ENCODE measurements at regions not wholly inside any gene's neighbourhood (a gene's known extent, or its start where the extent isn't known, plus 50 kb on each side); places are given as distances from the start of the nearest gene placed in this dataset.

DNA sequence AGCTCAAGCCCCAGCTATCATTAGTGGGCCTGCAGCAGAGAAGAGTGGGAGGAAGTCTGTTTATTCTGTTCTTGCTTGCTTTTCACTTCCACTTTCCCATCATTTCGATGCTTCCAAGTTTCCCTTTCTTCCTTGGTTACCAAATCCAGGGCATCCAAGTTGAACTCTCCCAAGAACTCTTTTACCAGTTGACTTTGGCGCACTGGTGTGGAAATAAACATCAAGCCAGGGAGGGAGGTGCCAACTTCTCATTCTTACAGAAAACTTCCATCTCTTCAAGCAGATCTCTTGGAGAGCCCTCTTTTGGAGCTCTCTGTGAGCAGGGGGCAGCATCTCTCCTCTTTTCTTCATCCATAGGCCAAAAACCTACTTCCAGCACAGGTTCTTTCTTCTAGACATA lies 85.7 kb upstream of the RGS17 start:
- ATAC-seq (no peak), DNase-seq (no peak)
- intact Hi-C loops (cut with DNase I, micrococcal nuclease), result no loop called here

DNA sequence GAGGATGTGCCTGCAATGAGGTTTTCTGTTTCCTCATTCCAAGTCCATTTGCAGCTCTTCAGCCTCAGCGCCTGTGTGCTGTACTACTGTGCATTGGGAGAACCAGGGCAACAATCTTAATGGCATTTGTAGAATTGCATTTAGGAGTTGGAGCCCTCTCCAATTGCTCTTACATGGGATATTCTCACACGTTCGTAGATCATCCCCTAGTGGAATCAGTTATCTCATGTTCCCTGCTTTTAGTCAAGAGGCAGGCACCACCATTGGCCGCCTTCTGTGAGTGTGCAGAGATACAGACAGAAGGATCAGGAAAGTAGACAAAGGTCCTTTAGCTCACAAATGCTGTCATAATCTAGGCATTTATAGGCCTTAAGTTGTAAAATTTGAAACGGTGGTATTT lies 84.2 kb upstream of the RGS17 start:
- DNase-seq (no peak), ATAC-seq (no peak)
- intact Hi-C loops (cut with DNase I, micrococcal nuclease), result no loop called here

DNA sequence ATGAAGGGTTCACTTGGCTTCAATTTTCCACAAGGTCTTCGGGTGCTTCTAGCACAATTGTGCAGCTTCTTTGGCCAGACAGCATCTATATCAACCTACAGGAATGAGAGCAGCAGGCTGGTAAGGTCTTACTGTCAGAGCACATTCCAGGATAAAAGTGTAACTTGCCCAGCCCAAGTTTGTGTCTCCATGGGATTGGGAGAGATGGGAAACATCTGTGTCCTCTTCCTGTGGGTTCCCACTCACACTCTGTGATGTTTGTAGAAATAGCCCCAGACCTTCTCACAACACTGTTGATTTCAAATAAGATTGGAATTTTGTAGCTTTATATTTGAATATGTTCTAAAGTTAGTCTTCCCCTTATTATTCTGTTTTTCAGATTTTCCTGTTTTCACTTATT lies 83.4 kb upstream of the RGS17 start:
- intact Hi-C loops (cut with DNase I, micrococcal nuclease), result no loop called here
- DNase-seq, result no peak
- no peak for ATAC-seq

DNA sequence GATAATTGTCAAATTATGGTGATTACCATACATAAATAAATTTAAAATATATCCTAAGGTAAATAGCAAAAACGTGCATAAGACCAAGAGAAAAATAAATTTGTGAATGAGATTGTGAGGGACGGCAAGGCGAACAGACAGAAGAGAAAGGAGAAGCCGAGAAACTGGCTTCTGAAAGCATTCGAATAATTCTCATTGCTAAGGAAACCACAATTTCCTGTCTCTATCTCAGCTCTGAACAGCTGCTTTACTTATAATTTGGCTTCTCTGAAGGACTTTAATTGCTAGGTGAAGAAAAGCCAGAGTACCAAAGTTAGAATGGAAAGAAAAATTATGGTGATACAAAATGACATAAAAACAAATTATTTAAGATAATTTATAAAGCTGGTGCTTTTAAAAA lies 79.0 kb upstream of the RGS17 start:
- ATAC-seq, result no peak
- no peak for DNase-seq
- intact Hi-C loops (cut with DNase I, micrococcal nuclease), result no loop called here

DNA sequence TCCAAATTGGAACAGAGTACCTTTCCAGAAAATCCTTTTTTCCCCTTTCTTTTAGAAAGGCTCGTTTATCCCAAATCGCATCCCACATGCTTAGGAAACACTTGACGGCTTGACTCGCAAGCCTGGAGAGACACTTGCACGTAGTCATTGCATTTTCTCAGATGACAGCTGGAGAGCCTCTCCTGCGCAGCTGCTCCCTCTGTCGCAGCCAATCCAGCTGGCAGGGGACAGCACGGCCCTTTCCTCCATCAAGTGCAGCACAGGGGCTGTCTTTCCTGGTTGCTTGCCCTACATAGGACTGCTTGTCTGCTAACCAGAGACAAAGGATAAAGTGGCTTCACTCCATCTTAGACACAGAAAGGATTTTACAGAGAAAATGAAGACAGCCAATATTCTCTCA lies 77.6 kb upstream of the RGS17 start:
- intact Hi-C loops (cut with DNase I, micrococcal nuclease), result no loop called here
- DNase-seq (peak in 1 of 2 donors; percentile 3), ATAC-seq (no peak)

DNA sequence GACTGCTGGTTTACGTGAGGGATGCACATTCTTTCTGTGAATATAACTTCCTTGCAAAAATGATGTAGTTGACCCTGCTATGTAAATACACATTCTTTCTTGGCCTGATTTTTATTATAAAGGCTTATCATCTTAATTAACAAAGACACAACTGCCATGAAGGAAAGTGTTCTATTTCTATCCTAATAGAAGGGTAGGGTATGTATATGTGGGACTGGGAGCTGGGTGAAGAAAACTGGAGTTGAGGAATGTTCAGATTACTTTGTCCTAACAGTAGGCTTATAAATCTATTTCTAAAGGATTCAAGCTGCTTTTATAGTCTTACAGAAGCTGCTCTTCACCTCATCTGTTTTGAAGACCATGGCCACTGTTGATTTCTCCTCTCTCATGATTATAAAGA lies 76.5 kb upstream of the RGS17 start:
- intact Hi-C loops (cut with DNase I, micrococcal nuclease), result no loop called here
- ATAC-seq, result no peak
- DNase-seq, result no peak

DNA sequence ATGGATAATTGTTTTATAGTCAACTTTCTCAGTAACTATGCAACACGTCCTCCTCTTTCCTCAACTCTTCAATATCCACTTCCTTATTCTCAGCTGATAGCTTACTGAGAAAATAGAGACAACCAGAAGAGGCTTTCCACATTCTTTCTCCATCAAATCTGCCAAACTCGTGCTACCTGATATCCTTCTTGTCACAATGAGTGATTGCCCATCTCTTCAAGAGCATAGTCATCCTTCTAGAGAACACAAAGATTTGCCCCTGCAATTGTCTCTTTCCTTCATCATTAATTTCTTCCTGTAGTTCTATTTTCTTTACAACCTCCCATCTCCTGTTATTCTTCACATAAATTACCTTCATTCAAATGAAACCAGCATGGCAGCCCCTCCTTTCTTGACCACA lies 75.9 kb upstream of the RGS17 start:
- ATAC-seq (no peak), DNase-seq (no peak)
- intact Hi-C loops (cut with DNase I, micrococcal nuclease), result no loop called here

- intact Hi-C loops (cut with DNase I, micrococcal nuclease), result no loop called here
- DNase-seq (no peak), ATAC-seq (no peak)
Observed at GRCh38 chr6:153192943-153193885, 62.1 kb upstream of the RGS17 start.

GRCh38 chr6:153183925-153184324 lies 52.8 kb upstream of the RGS17 start:
- ATAC-seq, result no peak
- intact Hi-C loops (cut with DNase I, micrococcal nuclease), result no loop called here
- no peak for DNase-seq
